Endothelial cell (in vitro differentiated cells): ENCODE measurements at regions not wholly inside any gene's neighbourhood (a gene's known extent, or its start where the extent isn't known, plus 50 kb on each side); places are given as distances from the start of the nearest gene placed in this dataset.

Experiments used
- DNase-seq: peaks from one replicate; pipeline ENCODE4 v3.0.0; 2021; ENCODE audit warnings: low spot score
- H3K27ac Mint-ChIP-seq: one replicate; pipeline ENCODE4 v1.8.0; 2021; ENCODE audit warnings: mixed read lengths, inconsistent platforms; ENCODE audit not compliant: unreplicated experiment
- H3K27me3 Mint-ChIP-seq: one replicate; pipeline ENCODE4 v1.8.0; 2021; ENCODE audit warnings: mild to moderate bottlenecking, moderate library complexity, mixed read lengths, inconsistent platforms; ENCODE audit not compliant: unreplicated experiment
- H3K36me3 Mint-ChIP-seq: one replicate; pipeline ENCODE4 v1.8.0; 2021; ENCODE audit warnings: mild to moderate bottlenecking, low read depth, mixed read lengths, inconsistent platforms; ENCODE audit not compliant: unreplicated experiment
- H3K4me1 Mint-ChIP-seq: one replicate; pipeline ENCODE4 v1.8.0; 2021; ENCODE audit warnings: mild to moderate bottlenecking, mixed read lengths, inconsistent platforms; ENCODE audit not compliant: unreplicated experiment
- H3K4me3 Mint-ChIP-seq: one replicate; pipeline ENCODE4 v1.8.0; 2021; ENCODE audit warnings: mild to moderate bottlenecking, mixed read lengths, inconsistent platforms; ENCODE audit not compliant: unreplicated experiment
- H3K9me3 Mint-ChIP-seq: one replicate; pipeline ENCODE4 v1.8.0; 2021; ENCODE audit warnings: mixed read lengths, inconsistent platforms; ENCODE audit not compliant: unreplicated experiment
- CTCF ChIP-seq: fragments of 200-600 bp; sonication (generic); IDR thresholded peaks from one replicate; pipeline ENCODE4 v1.5.0; 2021; ENCODE audit warnings: antibody characterized with exemption; ENCODE audit not compliant: unreplicated experiment

- TF ChIP-seq CTCF, result no peak
- peaks cover 4% of the 10 kb centered on the region for H3K4me1 Mint-ChIP-seq
- H3K27ac Mint-ChIP-seq, result no peak overlapping the region
- no peak overlapping the region for H3K4me3 Mint-ChIP-seq
- DNase-seq, result no peak
- no peaks in the 10 kb centered on the region for H3K9me3 Mint-ChIP-seq
- no peaks in the 10 kb centered on the region for H3K36me3 Mint-ChIP-seq
- H3K27me3 Mint-ChIP-seq, result peaks cover 4% of the 10 kb centered on the region
Observed at GRCh38 chr2:128834880-128835252, 516.2 kb upstream of the HS6ST1 start.

GRCh38 chr2:128835342-128835855, 516.7 kb upstream of the HS6ST1 start:
- H3K36me3 Mint-ChIP-seq, result no peaks in the 10 kb centered on the region
- H3K4me3 Mint-ChIP-seq, result no peak overlapping the region
- H3K9me3 Mint-ChIP-seq, result no peaks in the 10 kb centered on the region
- H3K27ac Mint-ChIP-seq, result no peak overlapping the region
- DNase-seq, result no peak
- peaks cover 4% of the 10 kb centered on the region for H3K4me1 Mint-ChIP-seq
- TF ChIP-seq CTCF, result no peak
- peaks cover 4% of the 10 kb centered on the region for H3K27me3 Mint-ChIP-seq

DNA sequence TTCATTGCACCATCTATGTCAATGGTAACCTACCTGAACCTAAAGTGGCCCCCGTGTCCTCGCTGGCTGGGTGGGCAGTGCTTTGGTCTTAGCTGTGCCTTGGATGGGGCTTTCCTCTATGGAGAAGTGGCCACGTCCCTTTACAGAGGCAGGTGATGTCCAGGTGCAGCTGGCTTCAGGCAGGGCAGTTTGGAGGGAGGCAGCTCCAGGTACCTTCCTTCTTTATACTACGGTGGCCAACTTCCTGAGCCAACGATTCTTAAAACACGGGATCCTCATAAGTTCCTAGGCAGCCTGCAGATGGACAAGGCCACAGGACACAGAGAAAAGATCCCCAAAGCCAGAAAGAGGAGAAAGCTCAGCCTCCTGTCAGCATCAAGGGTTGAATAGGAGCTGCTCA, 517.3 kb upstream of the HS6ST1 start:
- H3K9me3 Mint-ChIP-seq, result no peaks in the 10 kb centered on the region
- no peaks in the 10 kb centered on the region for H3K36me3 Mint-ChIP-seq
- H3K4me1 Mint-ChIP-seq, result peaks cover 4% of the 10 kb centered on the region
- no peak overlapping the region for H3K27ac Mint-ChIP-seq
- H3K27me3 Mint-ChIP-seq, result peaks cover 4% of the 10 kb centered on the region
- DNase-seq, result no peak
- no peak for TF ChIP-seq CTCF
- no peak overlapping the region for H3K4me3 Mint-ChIP-seq

DNA sequence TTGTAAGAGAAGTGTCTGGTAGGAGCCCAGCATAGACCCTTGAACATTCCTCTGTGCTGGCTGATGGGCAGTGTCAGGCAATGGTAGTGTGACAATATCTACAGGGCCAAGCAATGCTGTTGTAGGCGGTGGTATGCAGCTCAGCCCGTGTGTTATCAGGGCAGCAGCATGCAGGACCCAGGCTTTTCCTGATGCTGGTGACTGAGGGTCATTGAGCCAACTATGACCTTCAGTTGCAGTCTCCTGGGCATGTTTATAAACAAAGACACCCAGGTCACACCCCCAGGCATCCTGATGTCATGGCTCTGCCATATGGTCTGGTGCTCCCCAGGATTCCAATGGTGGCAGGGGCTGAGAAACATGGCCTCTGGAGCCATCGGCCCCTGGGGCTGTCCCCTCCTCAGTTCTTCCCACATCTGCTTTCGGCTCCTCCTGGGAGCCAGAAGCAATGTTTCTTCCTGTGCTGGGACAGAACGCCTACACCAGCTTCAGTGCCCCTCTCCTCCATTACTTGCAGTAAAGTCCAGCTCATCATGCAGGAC, 518.0 kb upstream of the HS6ST1 start:
- peaks cover 4% of the 10 kb centered on the region for H3K4me1 Mint-ChIP-seq
- no peak for DNase-seq
- TF ChIP-seq CTCF, result no peak
- no peak overlapping the region for H3K4me3 Mint-ChIP-seq
- H3K27me3 Mint-ChIP-seq, result peaks cover 4% of the 10 kb centered on the region
- H3K27ac Mint-ChIP-seq, result no peak overlapping the region
- H3K9me3 Mint-ChIP-seq, result no peaks in the 10 kb centered on the region
- H3K36me3 Mint-ChIP-seq, result no peaks in the 10 kb centered on the region

DNA sequence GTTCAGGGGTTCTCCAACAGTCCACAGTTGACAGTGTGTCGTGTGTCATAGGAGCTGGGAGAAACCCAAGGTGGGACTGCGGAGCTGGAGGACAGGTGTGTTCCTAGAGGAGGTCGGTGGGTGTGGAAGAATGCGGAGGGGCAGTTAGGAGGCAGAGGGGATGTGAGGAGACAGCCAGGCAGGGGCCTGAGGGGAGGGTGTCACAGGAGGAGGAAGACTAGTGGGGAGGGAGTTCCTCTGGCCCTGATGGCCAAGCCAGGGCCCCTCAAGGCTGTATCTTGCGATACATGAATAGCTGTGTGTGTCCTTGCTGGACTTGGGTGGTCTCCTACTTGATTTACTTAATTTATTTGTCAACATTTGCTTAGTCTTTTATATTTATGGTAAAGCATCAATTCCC, 519.6 kb upstream of the HS6ST1 start:
- Mint-ChIP-seq H3K27ac (no peak overlapping the region), H3K9me3 (no peaks in the 10 kb centered on the region), H3K36me3 (no peaks in the 10 kb centered on the region), H3K4me1 (peaks cover 2% of the 10 kb centered on the region), H3K4me3 (no peak overlapping the region), H3K27me3 (peaks cover 4% of the 10 kb centered on the region)
- TF ChIP-seq CTCF, result no peak
- no peak for DNase-seq
